SK-MEL-5 (cell line): ENCODE measurements at regions not wholly inside any gene's neighbourhood (a gene's known extent, or its start where the extent isn't known, plus 50 kb on each side); places are given as distances from the start of the nearest gene placed in this dataset.
"Not testable (repeated sequence)": the region's sequence is repeated elsewhere in the genome, so short reads cannot be mapped to it uniquely, and the experiment has no call there.

Source experiments
- DNase-seq: peaks from one replicate; pipeline ENCODE4 v3.0.0-alpha.2; 2016; ENCODE audit warnings: low read depth, low spot score
- in situ Hi-C: cut with HindIII; loops from 2 replicates; pipeline ENCODE4 v1.10.0; 2016; ENCODE audit warnings: low sequenced_read_pairs, high pct_unique_total_duplicates, low pct_unique_long_range_greater_than_20kb

- no peak for DNase-seq
- in situ Hi-C loops: no loop called here
Observed at GRCh38 chr14:106694638-106695393, 1168.4 kb downstream of the TMEM121 start.

- DNase-seq, in situ Hi-C loops: not testable (repeated sequence)
Observed at GRCh38 chr14:106698620-106699267, 1172.4 kb downstream of the TMEM121 start.

GRCh38 chr14:106703651-106704050 lies 1177.3 kb downstream of the TMEM121 start:
- DNase-seq, in situ Hi-C loops: not testable (repeated sequence)

- in situ Hi-C loops, DNase-seq: not testable (repeated sequence)
Observed at GRCh38 chr14:106706488-106706887, 1180.1 kb downstream of the TMEM121 start.

GRCh38 chr14:106710187-106710586 lies 1183.8 kb downstream of the TMEM121 start:
- DNase-seq, in situ Hi-C loops: not testable (repeated sequence)

- in situ Hi-C loops: not testable (repeated sequence)
Observed at GRCh38 chr14:106712513-106712912, 1186.1 kb downstream of the TMEM121 start.

GRCh38 chr14:106714446-106715428 lies 1188.4 kb downstream of the TMEM121 start:
- in situ Hi-C loops, DNase-seq: not testable (repeated sequence)

More at GRCh38 chr14:106712513-106712912, 1186.1 kb downstream of the TMEM121 start:
- DNase-seq: not testable (repeated sequence)

GRCh38 chr14:106717544-106717943 lies 1191.2 kb downstream of the TMEM121 start:
- in situ Hi-C loops, DNase-seq: not testable (repeated sequence)

- DNase-seq, in situ Hi-C loops: not testable (repeated sequence)
Observed at GRCh38 chr14:106719880-106720279, 1193.5 kb downstream of the TMEM121 start.

GRCh38 chr14:106721926-106722325 lies 1195.5 kb downstream of the TMEM121 start:
- DNase-seq, in situ Hi-C loops: not testable (repeated sequence)

- in situ Hi-C loops: not testable (repeated sequence)
Observed at GRCh38 chr14:106722813-106723687, 1196.7 kb downstream of the TMEM121 start.

GRCh38 chr14:106727962-106728361 lies 1201.6 kb downstream of the TMEM121 start:
- DNase-seq, in situ Hi-C loops: not testable (repeated sequence)

More at GRCh38 chr14:106722813-106723687, 1196.7 kb downstream of the TMEM121 start:
- DNase-seq: not testable (repeated sequence)

GRCh38 chr14:106728611-106729010 lies 1202.2 kb downstream of the TMEM121 start:
- DNase-seq: no peak
- in situ Hi-C loops: no loop called here

- no peak for DNase-seq
- in situ Hi-C loops: no loop called here
Observed at GRCh38 chr14:106729551-106729950, 1203.2 kb downstream of the TMEM121 start.

GRCh38 chr14:106733771-106734170 lies 1207.4 kb downstream of the TMEM121 start:
- in situ Hi-C loops: no loop called here

GRCh38 chr14:106737021-106737420 lies 1210.6 kb downstream of the TMEM121 start:
- no peak for DNase-seq
- in situ Hi-C loops: no loop called here

More at GRCh38 chr14:106733771-106734170, 1207.4 kb downstream of the TMEM121 start:
- DNase-seq: no peak

GRCh38 chr14:106738075-106738474 lies 1211.7 kb downstream of the TMEM121 start:
- no peak for DNase-seq
- in situ Hi-C loops: no loop called here
